Sigmoid colon (tissue), 4 donors: ENCODE measurements at regions not wholly inside any gene's neighbourhood (a gene's known extent, or its start where the extent isn't known, plus 50 kb on each side); places are given as distances from the start of the nearest gene placed in this dataset.

Experiments
- POLR2A ChIP-seq, 2 donors: fragments of 450-650 bp; IDR thresholded peaks; one replicate each; pipeline ENCODE4 v1.6.1; 2016; ENCODE audit warnings: antibody characterized with exemption in 2 of 2, mild to moderate bottlenecking in 2 of 2, moderate library complexity in 2 of 2
- POLR2AphosphoS5 ChIP-seq, 4 donors: sonication (generic); formaldehyde crosslinking; IDR thresholded peaks; one replicate each; pipeline ENCODE4 v1.6.1; 2017; ENCODE audit warnings: antibody characterized with exemption in 4 of 4
- TF ChIP-seq, protein P1 (sequence below), 4 experiments: fragments of 450-650 bp in 3 of 4; fragments of 200-600 bp in 1 of 4; IDR thresholded peaks; one replicate each; pipeline ENCODE4 v1.5.1; 2016 to 2019; ENCODE audit warnings: antibody characterized with exemption in 4 of 4, mild to moderate bottlenecking in 3 of 4, moderate library complexity in 2 of 4

DNA sequence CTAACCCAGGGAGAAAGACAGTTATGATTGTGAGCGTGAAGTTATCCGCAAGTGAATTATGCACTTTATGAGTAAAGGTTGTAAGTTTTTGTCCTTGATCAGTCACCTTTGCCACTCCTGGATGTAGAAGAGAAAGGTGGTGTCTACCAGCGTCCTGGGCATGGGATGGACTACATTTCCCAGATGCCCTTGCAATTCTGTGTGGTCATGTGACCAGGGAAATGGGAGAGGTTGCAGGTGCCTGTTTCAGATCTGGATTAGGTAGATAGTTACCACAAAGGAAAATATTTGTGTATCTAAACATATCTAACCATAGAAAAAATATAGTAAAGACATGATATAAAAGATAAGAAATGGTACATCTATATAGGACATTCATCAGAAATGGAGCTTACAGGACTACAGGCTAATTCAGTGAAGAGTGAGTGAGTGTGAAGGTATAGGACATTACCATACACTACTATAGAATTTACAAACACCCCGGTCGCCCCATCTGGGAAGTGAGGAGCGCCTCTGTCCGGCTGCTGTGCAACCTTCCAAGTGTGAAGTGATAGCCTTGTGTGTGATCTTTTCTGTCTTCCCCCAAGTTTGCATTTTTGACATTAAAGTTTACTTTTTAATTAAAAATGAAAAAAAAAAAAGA, 51.6 kb upstream of the CACNA1A start:
- TF ChIP-seq, protein P1, sequence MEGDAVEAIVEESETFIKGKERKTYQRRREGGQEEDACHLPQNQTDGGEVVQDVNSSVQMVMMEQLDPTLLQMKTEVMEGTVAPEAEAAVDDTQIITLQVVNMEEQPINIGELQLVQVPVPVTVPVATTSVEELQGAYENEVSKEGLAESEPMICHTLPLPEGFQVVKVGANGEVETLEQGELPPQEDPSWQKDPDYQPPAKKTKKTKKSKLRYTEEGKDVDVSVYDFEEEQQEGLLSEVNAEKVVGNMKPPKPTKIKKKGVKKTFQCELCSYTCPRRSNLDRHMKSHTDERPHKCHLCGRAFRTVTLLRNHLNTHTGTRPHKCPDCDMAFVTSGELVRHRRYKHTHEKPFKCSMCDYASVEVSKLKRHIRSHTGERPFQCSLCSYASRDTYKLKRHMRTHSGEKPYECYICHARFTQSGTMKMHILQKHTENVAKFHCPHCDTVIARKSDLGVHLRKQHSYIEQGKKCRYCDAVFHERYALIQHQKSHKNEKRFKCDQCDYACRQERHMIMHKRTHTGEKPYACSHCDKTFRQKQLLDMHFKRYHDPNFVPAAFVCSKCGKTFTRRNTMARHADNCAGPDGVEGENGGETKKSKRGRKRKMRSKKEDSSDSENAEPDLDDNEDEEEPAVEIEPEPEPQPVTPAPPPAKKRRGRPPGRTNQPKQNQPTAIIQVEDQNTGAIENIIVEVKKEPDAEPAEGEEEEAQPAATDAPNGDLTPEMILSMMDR (IDR thresholded peaks at IDR 0.05), result no peak
- TF ChIP-seq POLR2A (IDR thresholded peaks at IDR 0.05) (no peak), POLR2AphosphoS5 (IDR thresholded peaks at IDR 0.05) (no peak)
